ENCODE measurements at regions not wholly inside any gene's neighbourhood (a gene's known extent, or its start where the extent isn't known, plus 50 kb on each side); places are given as distances from the start of the nearest gene placed in this dataset.

DNA sequence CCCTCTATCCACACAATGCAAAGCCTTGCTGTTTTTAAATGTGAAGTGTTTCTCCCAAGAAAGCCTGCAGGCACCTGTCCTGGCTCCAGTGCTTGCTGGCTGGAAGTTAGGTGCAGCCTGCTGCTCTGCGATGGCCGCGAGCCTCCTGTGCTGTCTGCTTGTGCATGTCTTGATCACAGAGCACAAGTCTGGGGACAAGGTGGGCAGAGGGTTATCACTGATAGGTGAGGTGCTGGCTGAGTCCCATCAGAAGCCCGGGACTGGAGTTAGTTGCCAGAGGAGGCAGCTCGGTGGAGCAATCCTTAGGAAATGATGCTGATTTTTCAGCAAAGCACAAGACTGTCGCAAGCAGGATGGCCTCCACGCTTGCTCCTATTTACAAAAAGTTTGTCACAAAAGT lies 137.8 kb upstream of the AJAP1 start:
- 76 to 90% (median 87%) methylated on average over 7 of the region's 7 CpGs for WGBS, 4 donors
- ATAC-seq: no peak
- no peak overlapping the region for H3K4me3 ChIP-seq
- H3K4me1 ChIP-seq: peaks cover 0 to 25% (median 9%) of the 10 kb centered on the region in 12 donors
- no peaks in the 10 kb centered on the region for H3K9me3 ChIP-seq
- H3K27ac ChIP-seq: no peak overlapping the region
- no peak for DNase-seq
- intact Hi-C loops (cut with DNase I): no loop called here
- H3K27me3 ChIP-seq: no peaks in the 10 kb centered on the region
- TF ChIP-seq POLR2A (IDR thresholded peaks at IDR 0.05): no peak
- TF ChIP-seq, protein P1, sequence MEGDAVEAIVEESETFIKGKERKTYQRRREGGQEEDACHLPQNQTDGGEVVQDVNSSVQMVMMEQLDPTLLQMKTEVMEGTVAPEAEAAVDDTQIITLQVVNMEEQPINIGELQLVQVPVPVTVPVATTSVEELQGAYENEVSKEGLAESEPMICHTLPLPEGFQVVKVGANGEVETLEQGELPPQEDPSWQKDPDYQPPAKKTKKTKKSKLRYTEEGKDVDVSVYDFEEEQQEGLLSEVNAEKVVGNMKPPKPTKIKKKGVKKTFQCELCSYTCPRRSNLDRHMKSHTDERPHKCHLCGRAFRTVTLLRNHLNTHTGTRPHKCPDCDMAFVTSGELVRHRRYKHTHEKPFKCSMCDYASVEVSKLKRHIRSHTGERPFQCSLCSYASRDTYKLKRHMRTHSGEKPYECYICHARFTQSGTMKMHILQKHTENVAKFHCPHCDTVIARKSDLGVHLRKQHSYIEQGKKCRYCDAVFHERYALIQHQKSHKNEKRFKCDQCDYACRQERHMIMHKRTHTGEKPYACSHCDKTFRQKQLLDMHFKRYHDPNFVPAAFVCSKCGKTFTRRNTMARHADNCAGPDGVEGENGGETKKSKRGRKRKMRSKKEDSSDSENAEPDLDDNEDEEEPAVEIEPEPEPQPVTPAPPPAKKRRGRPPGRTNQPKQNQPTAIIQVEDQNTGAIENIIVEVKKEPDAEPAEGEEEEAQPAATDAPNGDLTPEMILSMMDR (IDR thresholded peaks at IDR 0.05): no peak
- no peaks in the 10 kb centered on the region for H3K36me3 ChIP-seq

DNA sequence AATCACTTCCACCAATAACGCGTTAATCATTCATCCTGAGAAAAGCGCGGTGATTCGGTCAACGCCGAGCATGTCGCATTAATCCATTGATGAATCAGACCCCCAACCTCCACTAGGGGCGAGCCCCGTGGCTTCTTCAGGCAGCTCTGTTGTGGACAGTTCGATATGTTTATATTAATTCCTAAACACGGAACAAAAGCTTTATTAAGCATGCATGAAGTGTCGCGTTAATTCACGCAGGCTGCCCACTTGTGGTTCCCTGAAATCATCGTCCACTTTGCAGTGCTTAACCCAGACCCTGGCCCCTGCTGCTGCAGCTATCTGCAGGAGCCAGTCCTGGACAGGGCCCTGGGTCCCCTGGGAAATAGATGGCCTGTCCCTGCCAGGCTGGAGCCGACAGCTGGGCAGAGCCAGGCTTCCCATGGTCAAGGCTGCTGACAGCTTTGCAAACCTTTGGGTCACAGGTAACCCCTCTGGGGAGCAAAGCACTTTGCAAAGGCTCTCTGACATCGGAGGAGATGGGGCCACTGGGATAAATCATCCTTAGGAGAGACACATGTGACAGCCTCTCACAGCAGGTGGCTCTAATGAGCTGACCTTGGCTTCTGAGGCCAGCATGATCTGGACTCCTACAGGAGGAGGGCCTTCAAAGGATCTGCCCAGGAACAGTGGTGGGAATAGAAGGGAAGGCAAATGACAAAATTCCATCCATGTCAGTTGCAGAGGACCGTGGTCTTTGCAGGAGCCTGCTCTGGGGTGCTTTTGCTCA lies 137.0 kb upstream of the AJAP1 start:
- no peaks in the 10 kb centered on the region for H3K9me3 ChIP-seq
- H3K36me3 ChIP-seq: no peaks in the 10 kb centered on the region
- no peaks in the 10 kb centered on the region for H3K27me3 ChIP-seq
- TF ChIP-seq, protein P1 (IDR thresholded peaks at IDR 0.05): no peak
- TF ChIP-seq POLR2A (IDR thresholded peaks at IDR 0.05): no peak
- peaks cover 0 to 21% (median 7%) of the 10 kb centered on the region in 12 donors for H3K4me1 ChIP-seq
- no peak overlapping the region for H3K27ac ChIP-seq
- H3K4me3 ChIP-seq: no peak overlapping the region
- no peak for ATAC-seq
- intact Hi-C loops (cut with DNase I): no loop called here
- 84 to 91% (median 86%) methylated on average over 18 to 19 of the region's 19 CpGs for WGBS, 4 donors
- DNase-seq: no peak

DNA sequence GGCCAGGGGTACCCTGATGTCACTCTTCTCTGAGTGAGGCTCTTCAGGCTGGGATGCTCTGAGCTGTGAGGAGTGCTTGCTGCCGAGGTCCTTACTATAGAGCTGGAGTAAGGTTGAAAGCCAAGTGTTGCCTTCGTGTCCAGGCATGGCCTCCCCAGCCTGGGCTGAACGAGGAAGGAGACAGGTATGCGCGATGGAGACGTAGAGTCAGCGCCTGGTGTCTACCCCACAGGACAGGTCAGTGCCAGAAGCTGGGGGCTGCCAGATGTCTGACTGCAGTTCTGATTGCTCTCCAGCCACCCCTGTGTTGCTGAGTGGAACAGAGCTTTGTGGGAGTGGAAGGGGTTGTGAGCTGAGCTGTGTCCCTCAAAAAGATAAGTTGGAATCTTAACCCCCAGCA lies 135.8 kb upstream of the AJAP1 start:
- no peak for DNase-seq
- H3K36me3 ChIP-seq: no peaks in the 10 kb centered on the region
- H3K9me3 ChIP-seq: no peaks in the 10 kb centered on the region
- intact Hi-C loops (cut with DNase I): no loop called here
- H3K27me3 ChIP-seq: no peaks in the 10 kb centered on the region
- ATAC-seq: no peak
- H3K27ac ChIP-seq: no peak overlapping the region
- WGBS, 4 donors: 87 to 91% (median 89%) methylated on average over 7 of the region's 7 CpGs
- H3K4me1 ChIP-seq: peaks cover 0 to 10% (median 0%) of the 10 kb centered on the region in 12 donors
- TF ChIP-seq POLR2A (IDR thresholded peaks at IDR 0.05): no peak
- TF ChIP-seq, protein P1 (IDR thresholded peaks at IDR 0.05): no peak
- no peak overlapping the region for H3K4me3 ChIP-seq

DNA sequence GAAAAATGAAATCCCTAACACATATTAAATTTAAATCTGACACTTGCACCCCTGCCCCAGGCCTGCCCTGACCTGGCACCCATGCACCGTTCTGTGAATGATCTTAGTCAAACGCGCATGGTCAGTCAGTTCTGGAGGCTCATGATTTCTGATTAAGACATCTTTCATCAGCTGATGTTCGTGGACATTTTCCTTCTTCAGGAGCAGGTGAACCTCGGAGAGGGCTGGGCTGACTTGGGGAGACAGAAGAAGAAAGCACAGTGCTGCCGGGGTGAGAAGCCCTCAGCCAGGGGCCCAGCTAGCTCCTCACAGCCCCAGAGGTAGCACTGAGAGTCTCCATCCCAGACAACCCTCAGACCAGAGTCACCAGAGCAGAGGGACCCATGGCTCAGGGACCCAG lies 134.5 kb upstream of the AJAP1 start:
- 85 to 92% (median 89%) methylated on average over 6 of the region's 6 CpGs for WGBS, 4 donors
- Histone ChIP-seq H3K27me3 (no peaks in the 10 kb centered on the region), H3K4me3 (no peak overlapping the region), H3K36me3 (no peaks in the 10 kb centered on the region), H3K9me3 (no peaks in the 10 kb centered on the region), H3K27ac (no peak overlapping the region), H3K4me1 (peaks cover 0 to 10% (median 0%) of the 10 kb centered on the region in 12 donors)
- no peak for TF ChIP-seq POLR2A (IDR thresholded peaks at IDR 0.05)
- TF ChIP-seq, protein P1 (IDR thresholded peaks at IDR 0.05): no peak
- DNase-seq: no peak
- intact Hi-C loops (cut with DNase I): no loop called here
- no peak for ATAC-seq
